VCaP (cell line): ENCODE measurements at regions not wholly inside any gene's neighbourhood (a gene's known extent, or its start where the extent isn't known, plus 50 kb on each side); places are given as distances from the start of the nearest gene placed in this dataset.

Experiments
- H3K27ac ChIP-seq: fragments of 450-650 bp; 2 replicates; pipeline ENCODE4 v1.5.1; 2017
- CTCF ChIP-seq: fragments of 450-650 bp; conservative IDR thresholded peaks from 2 replicates; pipeline ENCODE4 v1.5.1; 2017; ENCODE audit warnings: mild to moderate bottlenecking, moderate library complexity

- H3K27ac ChIP-seq = no peak overlapping the region
- no peak for TF ChIP-seq CTCF
Observed at GRCh38 chr2:224158831-224159230, 119.7 kb upstream of the SERPINE2 start.

- TF ChIP-seq CTCF = no peak
- H3K27ac ChIP-seq = no peak overlapping the region
Observed at GRCh38 chr2:224158061-224158460, 119.0 kb upstream of the SERPINE2 start.

- H3K27ac ChIP-seq = no peak overlapping the region
- TF ChIP-seq CTCF = no peak
Observed at GRCh38 chr2:224157655-224158054, 118.6 kb upstream of the SERPINE2 start.

DNA sequence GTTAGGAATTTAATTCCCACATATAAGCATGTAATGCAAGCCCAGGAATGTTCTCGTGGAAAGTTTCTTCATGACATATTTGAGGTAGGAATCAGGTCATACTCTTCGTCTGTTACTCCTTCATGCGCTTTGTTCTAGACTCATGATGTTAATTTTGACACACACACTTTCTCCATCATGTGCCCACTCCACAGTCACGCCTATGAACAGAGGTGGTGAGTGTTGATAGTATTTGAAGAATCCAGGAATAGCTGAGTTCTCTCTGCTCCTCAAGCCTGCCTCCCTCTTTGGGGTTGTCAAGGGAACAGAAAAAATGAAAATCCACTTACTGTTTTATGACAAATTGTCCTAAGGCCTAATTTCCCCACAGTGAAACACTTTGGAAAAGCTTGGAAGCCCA is 117.3 kb upstream of the SERPINE2 start:
- no peak overlapping the region for H3K27ac ChIP-seq
- no peak for TF ChIP-seq CTCF

DNA sequence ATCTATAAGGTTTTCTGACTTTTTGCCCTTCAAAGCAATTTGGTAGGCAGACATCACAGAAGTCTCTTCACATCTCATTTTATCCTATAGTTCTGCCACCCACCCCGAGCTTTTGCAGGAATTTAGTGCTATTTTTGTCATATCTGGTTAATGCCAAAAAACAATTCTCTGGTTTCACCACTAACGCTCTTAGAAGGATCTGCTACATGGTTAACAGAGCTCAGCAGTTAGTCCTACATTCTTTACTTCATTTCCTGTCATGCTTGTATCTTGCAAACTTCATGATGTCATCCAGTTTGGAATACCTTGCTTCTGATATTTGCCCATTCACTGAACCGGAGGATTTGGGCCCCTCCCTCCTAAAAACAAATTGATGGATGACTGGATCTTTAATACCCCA is 116.8 kb upstream of the SERPINE2 start:
- no peak overlapping the region for H3K27ac ChIP-seq
- TF ChIP-seq CTCF = no peak

DNA sequence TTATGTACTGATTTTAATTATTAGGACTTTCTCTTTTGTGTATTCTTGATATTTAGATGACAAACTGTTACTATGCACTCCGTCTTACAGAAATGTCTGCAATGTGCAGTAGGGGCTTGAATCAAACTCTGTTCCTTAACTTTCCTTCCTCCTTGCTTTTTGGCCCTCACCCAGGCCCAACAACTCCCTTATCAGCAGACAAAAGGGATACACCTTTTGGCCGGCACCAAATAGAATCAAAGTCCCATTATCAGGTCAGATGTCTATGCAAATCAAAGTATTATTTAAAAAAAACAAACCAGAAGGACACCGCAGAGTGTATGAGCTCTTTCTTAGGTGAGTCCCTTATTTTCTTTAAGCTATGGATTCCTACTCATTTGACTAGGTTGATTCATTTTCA is 116.3 kb upstream of the SERPINE2 start:
- no peak for TF ChIP-seq CTCF
- no peak overlapping the region for H3K27ac ChIP-seq

DNA sequence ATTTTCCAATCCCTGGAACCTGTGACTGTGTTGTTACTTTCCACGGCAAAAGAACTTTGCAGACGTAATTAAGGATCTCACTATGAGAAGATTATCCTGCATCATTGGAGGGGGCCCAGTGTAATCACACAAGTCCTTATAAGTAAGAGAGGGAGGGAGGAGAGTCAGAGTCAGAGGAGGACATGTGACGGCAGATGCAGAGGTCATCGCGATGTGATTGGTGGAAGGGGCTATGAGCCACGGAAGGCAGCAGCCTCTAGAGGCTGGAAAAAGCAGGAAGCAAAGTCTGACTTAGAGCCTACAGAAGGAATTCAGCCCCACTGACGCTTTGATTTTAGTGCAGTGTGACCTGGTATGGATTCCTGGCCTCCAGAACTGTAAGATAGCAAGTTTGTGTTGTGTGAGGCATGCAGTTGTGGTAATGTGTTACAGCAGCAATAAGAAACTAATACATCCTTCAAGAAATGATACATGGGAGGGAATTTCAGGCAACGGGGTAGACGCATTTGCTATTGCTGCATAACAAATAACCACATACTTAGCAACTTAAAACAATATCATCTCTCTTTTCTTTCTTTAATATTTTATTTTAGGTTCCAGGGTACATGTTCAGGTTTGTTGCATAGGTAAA is 112.7 kb upstream of the SERPINE2 start:
- H3K27ac ChIP-seq = no peak overlapping the region
- TF ChIP-seq CTCF = no peak
